Amniotic epithelial cell (primary cell): ENCODE measurements at regions not wholly inside any gene's neighbourhood (a gene's known extent, or its start where the extent isn't known, plus 50 kb on each side); places are given as distances from the start of the nearest gene placed in this dataset.
A peak's percentile ranks its signal among the peaks of the same experiment; 100 is the strongest.

Experiments
- DNase-seq: peaks from one replicate; pipeline ENCODE4 v3.0.0-alpha.2; 2010; ENCODE audit warnings: low read depth

DNA sequence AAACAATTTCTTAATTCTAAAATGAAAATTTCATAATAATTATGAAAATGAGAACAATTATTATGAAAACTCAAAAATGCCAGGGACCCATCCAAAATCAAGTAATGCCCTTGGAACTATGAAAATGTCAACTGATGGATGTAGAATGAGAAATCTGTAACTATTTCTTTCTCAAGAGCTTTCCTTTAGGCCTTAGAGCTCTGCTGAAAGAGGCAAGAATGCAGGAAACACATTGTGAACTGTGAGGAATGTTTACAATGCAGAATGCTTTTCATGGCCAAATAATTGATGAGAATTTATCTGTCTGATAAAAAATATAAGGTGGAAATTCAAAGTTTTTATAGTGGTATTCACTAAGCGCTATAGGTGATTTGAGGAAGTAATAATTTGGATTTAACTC lies 207.1 kb upstream of the PCDH18 start:
- DNase-seq, result peak; percentile 7

- no peak for DNase-seq
Measured at GRCh38 chr4:137738375-137738990, 206.2 kb upstream of the PCDH18 start.

- DNase-seq, result no peak
Measured at GRCh38 chr4:137735561-137736104, 203.3 kb upstream of the PCDH18 start.

DNA sequence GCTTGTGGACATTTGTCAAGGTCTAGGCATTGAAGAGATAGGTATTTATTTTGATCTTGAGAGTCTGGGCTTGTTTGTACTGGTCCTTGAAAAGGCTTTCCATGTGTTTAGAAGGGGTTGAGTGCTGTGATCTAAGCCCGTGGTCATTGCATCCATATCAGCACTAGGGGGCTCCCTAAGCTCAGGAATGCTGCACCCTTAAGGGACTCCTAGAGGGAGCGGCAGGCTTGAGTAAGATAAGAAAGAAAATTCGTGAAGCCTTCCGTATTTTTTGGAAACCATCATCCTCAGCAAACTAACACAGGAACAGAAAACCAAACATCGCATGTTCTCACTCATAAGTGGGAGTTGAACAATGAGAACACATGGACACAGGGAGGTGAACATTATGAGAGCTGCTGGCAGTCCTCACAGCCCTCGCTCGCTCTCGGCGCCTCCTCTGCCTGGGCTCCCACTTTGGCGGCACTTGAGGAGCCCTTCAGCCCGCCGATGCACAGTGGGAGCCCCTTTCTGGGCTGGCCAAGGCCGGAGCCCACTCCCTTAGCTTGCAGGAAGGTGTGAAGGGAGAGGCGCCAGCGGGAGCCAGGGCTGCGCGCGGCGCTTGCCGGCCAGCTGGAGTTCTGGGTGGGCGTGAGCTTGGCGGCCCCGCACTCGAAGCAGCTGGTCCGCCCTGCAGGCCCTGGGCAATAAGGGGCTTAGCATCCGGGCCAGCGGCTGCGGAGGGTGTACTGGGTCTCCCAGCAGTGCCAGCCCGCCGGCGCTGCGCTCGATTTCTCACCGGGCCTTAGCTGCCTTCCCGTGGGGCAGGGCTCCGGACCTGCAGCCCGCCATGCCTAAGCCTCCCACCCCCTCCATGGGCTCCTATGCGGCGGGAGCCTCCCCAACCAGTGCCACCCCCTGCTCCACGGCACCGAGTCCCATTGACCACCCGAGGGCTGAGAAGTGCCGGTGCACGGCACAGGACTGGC lies 201.2 kb upstream of the PCDH18 start:
- peak; percentile 45 for DNase-seq

DNA sequence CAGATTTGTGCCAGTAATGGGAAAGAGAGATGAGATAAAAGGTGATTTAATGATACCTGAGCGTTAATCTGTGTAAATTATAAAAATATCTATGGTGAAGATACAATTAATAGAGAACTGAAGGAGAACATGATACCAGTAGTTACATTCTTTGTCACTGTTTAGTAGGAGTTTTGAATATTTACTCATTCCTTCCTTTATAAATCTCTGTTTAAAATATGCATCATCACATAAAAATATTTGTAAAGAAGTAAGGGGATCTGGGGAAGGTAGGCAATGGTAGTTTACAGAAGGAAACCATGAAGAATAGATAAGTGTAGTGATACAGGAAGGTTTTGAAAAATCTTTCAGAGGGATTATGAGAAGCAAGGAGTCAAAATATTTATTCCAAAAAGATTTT lies 190.6 kb upstream of the PCDH18 start:
- DNase-seq, result no peak

DNA sequence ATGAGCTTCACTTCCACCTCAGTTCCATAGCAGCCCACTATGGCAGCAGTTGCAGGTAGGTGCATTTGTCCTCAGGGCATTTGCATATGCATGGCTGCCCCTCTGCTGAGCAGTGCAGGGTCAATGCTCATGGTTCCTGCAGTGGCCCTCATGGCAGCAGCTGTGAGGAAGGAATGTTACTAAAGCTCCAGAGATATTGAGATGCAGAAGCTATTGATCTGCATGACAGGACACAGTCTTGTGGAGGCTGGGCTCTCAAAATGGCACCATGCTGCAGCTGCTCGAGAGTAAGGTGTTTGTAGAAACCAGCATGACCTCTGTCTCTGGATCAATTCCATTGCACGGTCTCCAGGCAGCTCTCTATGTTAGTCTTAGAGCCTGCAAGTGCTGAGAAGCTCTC lies 179.2 kb upstream of the PCDH18 start:
- no peak for DNase-seq

GRCh38 chr4:137707626-137708025 lies 175.3 kb upstream of the PCDH18 start:
- DNase-seq, result peak; percentile 65

DNA sequence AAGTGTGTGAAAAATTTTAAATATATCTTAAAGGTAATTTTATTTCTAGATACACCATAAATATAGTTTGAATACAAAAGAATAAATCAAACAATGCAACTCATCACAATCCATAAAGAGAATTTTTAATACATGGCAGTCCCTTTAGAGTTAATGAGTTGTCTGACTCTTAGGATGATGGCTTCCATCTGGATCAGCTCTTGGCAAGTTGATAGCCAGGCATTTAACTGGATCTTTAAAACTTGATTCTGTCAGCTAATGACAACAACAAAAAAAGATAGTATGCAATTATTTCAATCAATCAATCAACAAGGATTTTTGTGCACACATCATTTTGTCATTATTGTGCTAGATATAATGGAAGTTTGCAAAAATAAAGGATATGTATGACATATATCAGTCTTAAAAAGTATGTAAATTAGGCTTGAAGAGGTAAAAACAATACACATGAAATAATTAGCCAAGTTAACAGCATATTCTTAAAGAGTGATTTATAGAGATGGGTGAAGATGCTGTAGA lies 174.9 kb upstream of the PCDH18 start:
- DNase-seq, result no peak

- DNase-seq, result peak; percentile 92
Measured at GRCh38 chr4:137705171-137705783, 173.0 kb upstream of the PCDH18 start.

DNA sequence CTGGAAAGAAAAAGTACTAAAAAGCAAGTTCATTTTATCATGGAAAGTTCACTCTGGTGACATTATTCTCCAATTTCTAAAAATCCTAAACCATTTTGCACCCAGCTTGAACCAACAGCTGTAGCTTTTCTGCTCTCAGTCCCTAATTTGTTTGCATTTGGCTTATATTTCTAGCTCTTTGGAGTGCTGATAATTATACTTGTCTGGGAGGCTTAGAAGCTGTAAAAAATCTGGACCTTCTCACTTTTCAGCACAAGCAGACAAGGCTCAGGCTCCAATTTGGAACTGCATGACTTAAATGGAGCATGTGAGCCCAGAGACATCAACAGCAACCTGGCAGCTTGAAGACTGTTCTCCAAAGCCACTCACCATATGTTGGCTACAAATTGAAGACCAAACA lies 170.9 kb upstream of the PCDH18 start:
- DNase-seq, result no peak

DNA sequence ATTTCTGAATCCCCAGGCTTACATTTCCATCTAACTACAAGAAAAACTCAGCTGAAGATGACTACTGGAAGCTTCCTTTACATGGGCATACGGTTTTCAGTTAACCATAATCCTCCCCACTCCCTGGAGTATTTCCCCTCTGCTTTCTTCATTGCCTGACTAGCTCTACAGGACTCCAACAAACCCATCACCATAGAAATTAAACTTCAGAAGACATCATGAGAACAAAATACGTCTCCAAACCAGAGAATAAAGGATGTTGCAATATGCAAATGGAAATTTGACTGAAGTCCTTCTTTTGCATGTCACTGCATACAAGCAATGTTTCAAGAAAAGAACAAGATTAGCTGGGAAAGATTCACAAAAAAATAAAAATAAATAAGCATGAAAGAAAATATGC lies 170.2 kb upstream of the PCDH18 start:
- DNase-seq, result no peak

DNA sequence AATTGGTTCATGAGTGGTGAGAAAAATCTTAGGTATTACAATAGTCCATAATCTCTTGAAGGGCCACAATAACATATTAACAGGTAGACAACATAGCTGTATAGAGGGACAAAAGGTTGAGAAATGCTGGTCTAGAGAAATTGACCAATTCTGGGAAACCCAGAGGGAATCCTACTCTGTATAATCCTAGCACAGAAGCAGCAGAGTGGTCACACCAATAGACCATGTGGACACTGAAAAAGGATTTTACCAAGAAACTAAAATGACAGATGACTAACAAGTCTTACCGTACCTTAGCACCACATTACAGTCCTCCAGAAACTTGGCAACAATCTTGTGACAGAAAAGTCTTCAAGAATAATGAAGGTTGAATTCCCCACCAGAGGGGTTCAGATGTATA lies 169.1 kb upstream of the PCDH18 start:
- DNase-seq, result no peak

- DNase-seq, result no peak
Measured at GRCh38 chr4:137700751-137701150, 168.5 kb upstream of the PCDH18 start.

DNA sequence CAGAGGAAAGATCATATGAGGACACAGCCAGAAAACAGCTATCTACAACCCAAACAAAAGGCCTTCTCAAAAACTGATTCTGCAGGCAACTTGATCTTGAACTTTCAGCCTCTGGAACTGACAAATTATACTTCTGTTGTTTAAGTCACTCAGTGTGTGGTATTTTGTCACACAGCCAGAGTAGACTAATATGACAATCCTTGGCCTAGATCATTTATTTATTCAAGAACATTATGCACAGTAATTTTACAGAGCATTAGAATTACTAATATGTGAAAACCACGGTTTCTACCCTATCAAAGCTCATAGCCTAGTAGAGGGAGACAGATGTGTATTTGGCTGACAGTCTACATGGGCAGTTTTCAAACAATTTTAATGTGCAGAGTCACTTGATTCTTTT lies 167.8 kb upstream of the PCDH18 start:
- no peak for DNase-seq

DNA sequence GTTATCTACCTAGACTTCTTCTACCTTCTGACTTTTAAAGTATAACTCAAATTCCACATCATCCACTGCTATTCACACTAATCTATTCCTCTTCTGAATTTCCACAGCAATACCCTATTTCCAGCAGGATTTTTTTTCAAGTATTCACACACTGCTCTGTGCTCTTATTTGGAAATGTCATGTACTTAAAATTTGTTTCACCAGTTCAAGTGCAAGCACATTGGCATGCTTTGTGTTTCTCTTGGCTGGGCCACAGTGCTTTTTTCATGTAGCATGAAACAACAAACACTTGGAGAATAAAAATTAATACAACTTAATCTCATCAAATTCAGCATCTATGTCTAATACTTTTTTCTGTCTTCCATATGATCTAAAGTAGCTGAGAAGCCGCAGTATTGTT lies 161.8 kb upstream of the PCDH18 start:
- DNase-seq, result no peak

GRCh38 chr4:137693641-137694040 lies 161.3 kb upstream of the PCDH18 start:
- DNase-seq, result no peak

- DNase-seq, result no peak
Measured at GRCh38 chr4:137692205-137692604, 159.9 kb upstream of the PCDH18 start.

- DNase-seq, result no peak
Measured at GRCh38 chr4:137688651-137689050, 156.4 kb upstream of the PCDH18 start.

GRCh38 chr4:137685357-137685756 lies 153.1 kb upstream of the PCDH18 start:
- DNase-seq, result no peak

- DNase-seq, result no peak
Measured at GRCh38 chr4:137681081-137681480, 148.8 kb upstream of the PCDH18 start.

- DNase-seq, result peak; percentile 53
Measured at GRCh38 chr4:137678796-137679195, 146.5 kb upstream of the PCDH18 start.

- peak; percentile 59 for DNase-seq
Measured at GRCh38 chr4:137677863-137678262, 145.6 kb upstream of the PCDH18 start.
